GM21390 (cell line): ENCODE measurements at regions not wholly inside any gene's neighbourhood (a gene's known extent, or its start where the extent isn't known, plus 50 kb on each side); places are given as distances from the start of the nearest gene placed in this dataset.
A peak's percentile ranks its signal among the peaks of the same experiment; 100 is the strongest.

Source experiments
- ATAC-seq: cut with Tn5 transposase; IDR thresholded peaks from one replicate; pipeline ENCODE4 v1.9.1; 2021; ENCODE audit not compliant: unreplicated experiment

GRCh38 chr5:6198531-6198930 lies 179.8 kb downstream of the MED10 start:
- ATAC-seq: no peak

GRCh38 chr5:6197427-6197826 lies 180.9 kb downstream of the MED10 start:
- ATAC-seq: no peak

GRCh38 chr5:6195711-6196358 lies 182.5 kb downstream of the MED10 start:
- ATAC-seq: no peak

GRCh38 chr5:6194906-6195612 lies 183.3 kb downstream of the MED10 start:
- ATAC-seq: peak; percentile 55

GRCh38 chr5:6194261-6194875 lies 184.0 kb downstream of the MED10 start:
- peak; percentile 7 for ATAC-seq

- no peak for ATAC-seq
These were observed 185.0 kb downstream of the MED10 start for GRCh38 chr5:6193310-6193709.

GRCh38 chr5:6190838-6191237 lies 187.5 kb downstream of the MED10 start:
- ATAC-seq: no peak

GRCh38 chr5:6188976-6189375 lies 189.4 kb downstream of the MED10 start:
- no peak for ATAC-seq

- ATAC-seq: peak; percentile 92
These were observed 190.0 kb downstream of the MED10 start for GRCh38 chr5:6188344-6188743.

GRCh38 chr5:6187501-6187900 lies 190.8 kb downstream of the MED10 start:
- ATAC-seq: no peak

- ATAC-seq: no peak
These were observed 192.8 kb downstream of the MED10 start for GRCh38 chr5:6185574-6185973.

GRCh38 chr5:6184481-6184880 lies 193.9 kb downstream of the MED10 start:
- ATAC-seq: no peak

GRCh38 chr5:6183391-6184390 lies 194.7 kb downstream of the MED10 start:
- ATAC-seq: no peak

- no peak for ATAC-seq
These were observed 196.0 kb downstream of the MED10 start for GRCh38 chr5:6182271-6182815.

GRCh38 chr5:6181871-6182270 lies 196.5 kb downstream of the MED10 start:
- no peak for ATAC-seq

GRCh38 chr5:6181147-6181729 lies 197.1 kb downstream of the MED10 start:
- ATAC-seq: no peak

GRCh38 chr5:6180231-6180872 lies 198.0 kb downstream of the MED10 start:
- no peak for ATAC-seq

GRCh38 chr5:6178846-6179532 lies 199.4 kb downstream of the MED10 start:
- ATAC-seq: no peak

- no peak for ATAC-seq
These were observed 200.4 kb downstream of the MED10 start for GRCh38 chr5:6177926-6178325.
